GM18873 (cell line): ENCODE measurements at regions not wholly inside any gene's neighbourhood (a gene's known extent, or its start where the extent isn't known, plus 50 kb on each side); places are given as distances from the start of the nearest gene placed in this dataset.

Experiments
- ATAC-seq: cut with Tn5 transposase; IDR thresholded peaks from one replicate; pipeline ENCODE4 v1.9.1; 2021; ENCODE audit warnings: mild to moderate bottlenecking, moderate library complexity, moderate number of reproducible peaks; ENCODE audit not compliant: unreplicated experiment, low FRiP score

DNA sequence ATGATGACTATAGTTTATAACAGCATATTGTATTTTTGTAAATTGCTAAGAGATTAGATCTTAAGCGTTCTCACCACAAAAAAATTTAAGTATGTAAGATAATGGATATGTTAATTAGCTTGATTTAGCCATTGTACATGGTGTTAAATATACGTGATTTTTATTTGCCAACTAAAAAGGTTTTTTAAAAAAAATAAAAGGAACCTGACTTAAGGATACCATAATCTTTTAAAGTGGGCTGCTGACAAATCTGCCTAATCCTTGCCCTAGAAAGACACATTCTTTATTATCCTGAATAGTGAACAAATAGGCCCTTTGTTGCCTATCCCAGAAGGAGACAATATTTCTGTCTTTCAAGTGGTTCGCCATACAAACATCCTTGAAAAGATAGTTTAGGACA is 94.6 kb upstream of the FAM47C start:
- ATAC-seq: no peak

DNA sequence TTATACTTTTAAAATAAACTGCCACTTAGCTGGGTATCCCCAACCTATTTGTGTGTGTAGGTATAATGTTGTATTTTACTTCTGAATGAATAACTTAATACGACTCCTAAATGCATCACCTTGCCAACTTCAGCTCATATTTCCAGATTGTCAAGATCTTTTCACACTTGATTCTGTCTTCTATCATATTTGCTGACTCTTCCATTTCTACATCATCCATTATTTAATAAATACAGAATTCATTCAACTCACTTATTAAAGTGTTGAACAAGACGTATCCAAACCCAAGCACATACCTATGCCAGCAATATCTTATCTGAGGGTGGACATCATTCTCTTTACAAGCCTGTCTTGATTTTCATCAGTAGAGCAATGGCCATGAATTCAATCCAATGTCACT is 91.2 kb upstream of the FAM47C start:
- no peak for ATAC-seq

DNA sequence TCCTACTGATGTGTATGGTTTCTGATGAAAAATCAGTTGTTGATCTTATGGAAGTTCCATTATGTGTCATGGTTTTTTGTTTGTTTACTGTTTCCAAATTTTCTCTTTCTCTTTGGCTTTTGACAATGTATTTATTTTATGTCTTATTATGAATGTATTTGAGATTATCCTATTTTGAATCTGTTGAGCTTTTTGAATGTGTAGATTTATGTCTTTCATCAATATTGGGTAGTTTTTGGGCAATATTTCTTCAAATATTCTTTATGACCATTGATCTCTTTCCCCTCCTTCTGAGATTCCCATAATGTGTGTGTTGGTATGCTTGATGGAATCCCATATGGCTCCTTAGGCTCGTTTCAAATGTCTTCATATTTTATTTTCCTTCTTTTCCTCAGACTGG is 80.5 kb upstream of the FAM47C start:
- no peak for ATAC-seq

DNA sequence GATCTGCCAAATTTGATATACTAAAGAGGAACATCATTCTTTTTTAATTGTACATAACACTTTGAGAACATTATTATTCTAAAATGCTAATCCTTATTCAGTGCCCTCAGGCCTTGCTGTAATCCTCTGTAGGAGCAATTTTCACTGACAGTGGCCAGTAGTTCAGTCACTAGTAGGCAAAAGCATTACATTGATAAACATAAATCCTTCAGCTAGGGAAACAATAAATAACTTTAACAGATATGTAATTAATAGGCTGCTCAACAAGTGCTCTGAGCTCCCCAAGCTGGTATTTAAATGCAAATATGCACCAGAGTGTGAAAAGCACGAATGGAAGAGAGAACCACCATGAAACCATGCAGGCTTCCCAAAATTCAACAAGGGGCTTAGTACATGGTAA is 77.7 kb upstream of the FAM47C start:
- no peak for ATAC-seq

DNA sequence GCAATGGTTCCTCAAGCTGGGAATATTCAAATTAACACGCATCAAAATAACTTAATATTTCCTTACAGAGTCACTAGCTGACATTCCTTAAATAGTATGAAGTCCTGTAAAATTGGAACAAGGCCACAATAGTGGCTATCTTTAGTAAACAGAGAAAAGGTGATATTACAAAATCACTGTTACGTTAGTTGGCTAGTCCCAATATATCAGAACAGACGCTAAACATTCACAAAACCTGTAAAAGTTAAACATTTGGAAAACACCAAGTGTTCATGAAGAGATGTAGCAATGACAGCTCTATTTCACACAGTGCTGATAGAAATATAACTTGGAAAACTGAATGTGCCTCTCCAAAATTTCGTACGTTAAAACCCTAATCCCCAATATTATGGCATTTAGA is 61.0 kb upstream of the FAM47C start:
- ATAC-seq: no peak

DNA sequence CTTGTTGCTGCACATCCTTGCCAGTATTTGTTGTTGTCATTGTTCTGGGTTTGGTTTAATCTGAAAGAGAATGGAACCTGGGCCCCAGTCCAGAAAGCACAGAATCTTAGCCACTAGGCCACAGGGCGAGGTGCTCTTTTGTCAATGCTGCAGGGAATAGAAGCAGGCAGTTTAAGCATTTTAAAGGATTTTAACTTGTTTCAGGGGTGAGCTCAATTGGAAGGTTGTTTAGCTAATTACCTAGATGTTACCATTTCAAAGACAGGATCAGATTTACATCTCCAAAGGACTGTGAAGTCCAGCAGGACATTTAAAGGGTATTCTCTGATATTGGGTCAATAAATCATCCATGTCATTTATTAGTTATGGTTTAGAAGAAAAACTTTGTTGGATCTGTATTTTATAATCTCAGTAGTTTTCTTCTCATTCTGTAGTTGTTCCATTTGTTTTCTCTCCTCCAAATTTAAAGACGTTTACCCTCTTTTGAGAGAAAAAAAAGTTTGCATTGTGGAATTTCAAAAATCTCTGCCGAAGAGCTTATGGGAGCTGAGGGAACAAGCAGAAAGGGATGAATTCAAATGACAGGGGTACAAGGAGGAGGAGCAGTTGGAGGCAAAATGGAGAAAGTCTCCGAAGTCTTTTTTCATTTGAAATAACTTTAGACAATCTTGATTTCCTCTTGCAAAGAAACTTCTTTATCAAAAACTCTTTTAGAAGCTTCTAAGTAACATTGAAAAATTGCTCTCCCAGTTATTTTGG is 57.5 kb upstream of the FAM47C start:
- ATAC-seq: no peak

DNA sequence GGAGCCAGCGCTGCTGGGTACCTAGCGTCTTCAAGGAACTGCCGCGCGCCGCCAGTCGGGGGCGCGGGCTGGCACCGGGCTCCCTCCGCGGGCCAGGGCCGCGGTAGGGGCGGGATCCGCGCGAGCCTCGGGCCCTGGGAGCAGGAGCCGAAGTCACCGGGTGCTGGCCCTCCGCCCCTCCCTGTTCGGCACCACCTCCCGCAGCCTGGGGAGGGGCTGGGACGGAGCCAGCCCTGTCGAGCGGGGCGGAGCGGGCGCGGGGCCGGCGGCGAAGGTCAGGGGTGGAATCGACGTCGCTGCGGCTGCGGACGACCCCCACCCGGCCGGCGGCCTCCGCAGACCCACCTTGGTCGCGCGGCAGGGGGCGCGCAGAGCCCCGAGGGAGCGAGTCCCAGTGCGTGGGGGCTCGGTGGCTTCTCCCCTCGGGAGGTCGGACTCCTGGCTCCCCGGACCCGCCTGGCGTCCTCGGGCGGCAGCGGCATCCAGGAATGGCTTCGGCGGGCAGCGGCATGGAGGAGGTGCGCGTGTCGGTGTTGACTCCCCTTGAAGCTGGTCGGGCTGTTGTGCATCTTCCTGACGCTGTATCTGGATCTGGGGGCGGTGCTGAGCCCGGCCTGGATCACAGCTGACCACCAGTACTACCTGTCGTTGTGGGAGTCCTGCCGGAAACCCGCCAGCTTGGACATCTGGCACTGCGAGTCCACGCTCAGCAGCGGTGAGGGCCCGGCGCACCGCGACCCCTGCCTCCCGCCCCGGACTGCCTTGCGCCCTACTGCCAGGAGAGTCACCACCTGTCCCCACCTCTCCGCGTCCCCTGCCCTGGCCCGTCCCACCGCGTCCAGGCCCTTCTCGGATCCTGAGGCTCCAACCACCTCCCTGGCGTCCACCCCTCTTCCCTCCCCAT is 50.5 kb upstream of the FAM47C start:
- ATAC-seq: no peak
